ENCODE measurements at regions not wholly inside any gene's neighbourhood (a gene's known extent, or its start where the extent isn't known, plus 50 kb on each side); places are given as distances from the start of the nearest gene placed in this dataset.

DNA sequence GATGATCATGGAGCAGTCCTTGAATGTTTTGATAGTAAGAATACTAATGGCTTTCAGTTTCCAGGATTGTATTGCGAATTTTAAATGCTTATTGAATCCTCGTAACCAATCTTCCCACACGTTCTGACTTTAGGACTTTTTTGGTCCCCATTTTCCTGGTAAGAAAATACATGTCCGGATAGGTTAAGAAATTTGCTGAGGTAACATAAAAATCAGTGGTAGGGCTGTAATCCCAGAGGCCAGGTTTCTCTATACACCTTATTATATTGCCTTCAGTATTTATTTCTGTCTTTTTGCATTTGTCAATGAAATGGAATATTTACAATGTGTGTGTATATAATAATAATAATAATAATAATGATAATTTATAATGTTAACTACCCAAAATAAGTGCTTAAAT, 603.2 kb downstream of the TMEM182 start:
- TF ChIP-seq CREB1 (IDR thresholded peaks at IDR 0.05; ENCODE audit: low read depth) (no peak), EP300 (IDR thresholded peaks at IDR 0.05; ENCODE audit: borderline replicate concordance) (no peak), ZBTB7A (IDR thresholded peaks at IDR 0.05; ENCODE audit: low read depth) (no peak), CEBPB (IDR thresholded peaks at IDR 0.05) (no peak), YY1 (IDR thresholded peaks at IDR 0.05; ENCODE audit: low read depth) (no peak), TCF12 (IDR thresholded peaks at IDR 0.05; ENCODE audit: low read depth) (no peak), NFIC (IDR thresholded peaks at IDR 0.05) (no peak)

DNA sequence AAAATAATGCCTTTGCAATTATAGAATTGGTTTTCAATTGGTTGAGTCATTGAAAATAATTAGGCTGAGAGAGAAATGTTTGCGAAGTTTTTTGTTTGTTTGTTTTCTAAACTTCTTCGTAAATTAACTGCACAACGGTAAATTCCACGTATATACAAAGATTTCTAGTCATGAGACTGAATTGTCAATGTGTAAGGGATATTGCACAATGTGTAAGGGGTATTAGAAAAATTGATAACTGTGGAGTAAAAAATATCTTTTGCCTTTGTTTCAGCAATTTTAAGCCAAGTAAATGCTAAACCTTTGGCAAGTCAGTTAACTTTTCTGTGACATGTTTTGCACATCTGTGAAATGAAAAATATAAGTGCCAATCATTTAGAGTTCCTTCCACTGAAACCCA, 606.0 kb downstream of the TMEM182 start:
- no peak for TF ChIP-seq ZBTB7A (IDR thresholded peaks at IDR 0.05; ENCODE audit: low read depth)
- TF ChIP-seq, protein P1, sequence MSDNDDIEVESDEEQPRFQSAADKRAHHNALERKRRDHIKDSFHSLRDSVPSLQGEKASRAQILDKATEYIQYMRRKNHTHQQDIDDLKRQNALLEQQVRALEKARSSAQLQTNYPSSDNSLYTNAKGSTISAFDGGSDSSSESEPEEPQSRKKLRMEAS (IDR thresholded peaks at IDR 0.05): no peak
- no peak for TF ChIP-seq YY1 (IDR thresholded peaks at IDR 0.05; ENCODE audit: low read depth)
- TF ChIP-seq CEBPB (IDR thresholded peaks at IDR 0.05): no peak
- TF ChIP-seq TAF1 (IDR thresholded peaks at IDR 0.05; ENCODE audit: low read depth): no peak
- TF ChIP-seq NFIC (IDR thresholded peaks at IDR 0.05): no peak
- TF ChIP-seq TEAD4 (IDR thresholded peaks at IDR 0.05): no peak
- TF ChIP-seq TCF12 (IDR thresholded peaks at IDR 0.05; ENCODE audit: low read depth): no peak
- TF ChIP-seq EGR1 (IDR thresholded peaks at IDR 0.05): no peak
- no peak for TF ChIP-seq CREB1 (IDR thresholded peaks at IDR 0.05; ENCODE audit: low read depth)
- TF ChIP-seq, protein P2, sequence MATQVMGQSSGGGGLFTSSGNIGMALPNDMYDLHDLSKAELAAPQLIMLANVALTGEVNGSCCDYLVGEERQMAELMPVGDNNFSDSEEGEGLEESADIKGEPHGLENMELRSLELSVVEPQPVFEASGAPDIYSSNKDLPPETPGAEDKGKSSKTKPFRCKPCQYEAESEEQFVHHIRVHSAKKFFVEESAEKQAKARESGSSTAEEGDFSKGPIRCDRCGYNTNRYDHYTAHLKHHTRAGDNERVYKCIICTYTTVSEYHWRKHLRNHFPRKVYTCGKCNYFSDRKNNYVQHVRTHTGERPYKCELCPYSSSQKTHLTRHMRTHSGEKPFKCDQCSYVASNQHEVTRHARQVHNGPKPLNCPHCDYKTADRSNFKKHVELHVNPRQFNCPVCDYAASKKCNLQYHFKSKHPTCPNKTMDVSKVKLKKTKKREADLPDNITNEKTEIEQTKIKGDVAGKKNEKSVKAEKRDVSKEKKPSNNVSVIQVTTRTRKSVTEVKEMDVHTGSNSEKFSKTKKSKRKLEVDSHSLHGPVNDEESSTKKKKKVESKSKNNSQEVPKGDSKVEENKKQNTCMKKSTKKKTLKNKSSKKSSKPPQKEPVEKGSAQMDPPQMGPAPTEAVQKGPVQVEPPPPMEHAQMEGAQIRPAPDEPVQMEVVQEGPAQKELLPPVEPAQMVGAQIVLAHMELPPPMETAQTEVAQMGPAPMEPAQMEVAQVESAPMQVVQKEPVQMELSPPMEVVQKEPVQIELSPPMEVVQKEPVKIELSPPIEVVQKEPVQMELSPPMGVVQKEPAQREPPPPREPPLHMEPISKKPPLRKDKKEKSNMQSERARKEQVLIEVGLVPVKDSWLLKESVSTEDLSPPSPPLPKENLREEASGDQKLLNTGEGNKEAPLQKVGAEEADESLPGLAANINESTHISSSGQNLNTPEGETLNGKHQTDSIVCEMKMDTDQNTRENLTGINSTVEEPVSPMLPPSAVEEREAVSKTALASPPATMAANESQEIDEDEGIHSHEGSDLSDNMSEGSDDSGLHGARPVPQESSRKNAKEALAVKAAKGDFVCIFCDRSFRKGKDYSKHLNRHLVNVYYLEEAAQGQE (IDR thresholded peaks at IDR 0.05; ENCODE audit: low read depth): no peak
- TF ChIP-seq, protein P3, sequence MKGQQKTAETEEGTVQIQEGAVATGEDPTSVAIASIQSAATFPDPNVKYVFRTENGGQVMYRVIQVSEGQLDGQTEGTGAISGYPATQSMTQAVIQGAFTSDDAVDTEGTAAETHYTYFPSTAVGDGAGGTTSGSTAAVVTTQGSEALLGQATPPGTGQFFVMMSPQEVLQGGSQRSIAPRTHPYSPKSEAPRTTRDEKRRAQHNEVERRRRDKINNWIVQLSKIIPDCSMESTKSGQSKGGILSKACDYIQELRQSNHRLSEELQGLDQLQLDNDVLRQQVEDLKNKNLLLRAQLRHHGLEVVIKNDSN (IDR thresholded peaks at IDR 0.05): no peak
- TF ChIP-seq RAD21 (IDR thresholded peaks at IDR 0.05; ENCODE audit: low read depth): no peak

DNA sequence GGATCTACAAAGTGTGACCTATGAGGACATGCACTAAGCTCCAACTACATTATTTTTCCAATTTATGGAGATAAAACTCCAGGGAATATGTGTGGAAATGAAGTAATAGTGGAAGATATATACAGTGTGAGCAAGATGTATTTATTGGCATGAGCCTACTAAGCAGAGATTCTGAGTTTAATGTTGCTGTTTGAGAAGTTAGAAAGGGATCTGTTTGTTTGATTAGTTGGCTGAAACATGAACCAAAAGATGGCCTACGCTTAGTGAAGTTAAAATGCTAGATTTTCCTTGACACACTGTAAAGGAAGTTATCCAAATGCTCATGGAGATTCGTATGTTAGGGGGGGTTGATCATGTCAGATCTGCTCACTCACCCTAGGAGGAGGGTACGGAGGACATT, 621.7 kb downstream of the TMEM182 start:
- TF ChIP-seq EGR1 (IDR thresholded peaks at IDR 0.05) (no peak), EP300 (IDR thresholded peaks at IDR 0.05; ENCODE audit: borderline replicate concordance) (no peak), ZBTB7A (IDR thresholded peaks at IDR 0.05; ENCODE audit: low read depth) (no peak), TCF12 (IDR thresholded peaks at IDR 0.05; ENCODE audit: low read depth) (no peak), CREB1 (IDR thresholded peaks at IDR 0.05; ENCODE audit: low read depth) (no peak), FOXM1 (IDR thresholded peaks at IDR 0.05; ENCODE audit: borderline replicate concordance, low read depth) (no peak), CEBPB (IDR thresholded peaks at IDR 0.05) (no peak), RAD21 (IDR thresholded peaks at IDR 0.05; ENCODE audit: low read depth) (no peak), YY1 (IDR thresholded peaks at IDR 0.05; ENCODE audit: low read depth) (no peak), TAF1 (IDR thresholded peaks at IDR 0.05; ENCODE audit: low read depth) (no peak), NFIC (IDR thresholded peaks at IDR 0.05) (no peak), TEAD4 (IDR thresholded peaks at IDR 0.05) (no peak)
- TF ChIP-seq, protein P2 (IDR thresholded peaks at IDR 0.05; ENCODE audit: low read depth): no peak
- TF ChIP-seq, protein P1 (IDR thresholded peaks at IDR 0.05): no peak
- TF ChIP-seq, protein P3 (IDR thresholded peaks at IDR 0.05): no peak

DNA sequence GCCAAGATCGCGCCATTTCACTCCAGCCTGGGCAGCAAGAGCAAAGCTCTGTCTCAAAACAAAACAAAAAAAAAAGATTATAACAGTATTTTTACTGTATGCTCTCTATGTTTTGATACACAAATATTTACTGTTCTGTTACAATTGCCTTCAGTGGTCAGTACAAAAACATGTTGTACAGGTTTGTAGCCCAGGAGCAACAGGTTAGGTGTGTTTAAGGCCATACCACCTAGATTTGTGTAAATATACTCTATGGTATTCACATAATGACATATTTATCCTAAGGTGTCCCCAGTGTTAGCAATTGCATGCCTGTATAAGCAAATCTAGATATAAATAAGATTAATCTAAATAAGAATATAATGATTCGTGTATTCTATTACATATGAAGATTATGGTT, 625.0 kb downstream of the TMEM182 start:
- no peak for TF ChIP-seq TEAD4 (IDR thresholded peaks at IDR 0.05)
- no peak for TF ChIP-seq YY1 (IDR thresholded peaks at IDR 0.05; ENCODE audit: low read depth)
- TF ChIP-seq, protein P2 (IDR thresholded peaks at IDR 0.05; ENCODE audit: low read depth): no peak
- TF ChIP-seq CREB1 (IDR thresholded peaks at IDR 0.05; ENCODE audit: low read depth): no peak
- TF ChIP-seq, protein P1 (IDR thresholded peaks at IDR 0.05): no peak
- no peak for TF ChIP-seq TCF12 (IDR thresholded peaks at IDR 0.05; ENCODE audit: low read depth)
- TF ChIP-seq CEBPB (IDR thresholded peaks at IDR 0.05): no peak
- TF ChIP-seq NFIC (IDR thresholded peaks at IDR 0.05): no peak
- no peak for TF ChIP-seq FOXM1 (IDR thresholded peaks at IDR 0.05; ENCODE audit: borderline replicate concordance, low read depth)
- TF ChIP-seq EGR1 (IDR thresholded peaks at IDR 0.05): no peak
- TF ChIP-seq EP300 (IDR thresholded peaks at IDR 0.05; ENCODE audit: borderline replicate concordance): no peak
- no peak for TF ChIP-seq TAF1 (IDR thresholded peaks at IDR 0.05; ENCODE audit: low read depth)
- no peak for TF ChIP-seq ZBTB7A (IDR thresholded peaks at IDR 0.05; ENCODE audit: low read depth)

Data from Ishikawa (cell line).